Transverse colon (tissue), 4 donors: ENCODE measurements at regions not wholly inside any gene's neighbourhood (a gene's known extent, or its start where the extent isn't known, plus 50 kb on each side); places are given as distances from the start of the nearest gene placed in this dataset.

Experiments used
- DNase-seq: peaks from one replicate; pipeline ENCODE4 v3.0.0-alpha.2; 2019
- H3K27ac ChIP-seq, 4 donors: fragments of 200-600 bp; sonication (generic); 2 replicates each; pipeline ENCODE4 v1.5.1; 2016 to 2018; ENCODE audit warnings: inconsistent platforms in 4 of 4
- H3K27me3 ChIP-seq: fragments of 200-600 bp; sonication (generic); 2 replicates; pipeline ENCODE4 v1.5.1; 2017; ENCODE audit warnings: inconsistent platforms
- H3K36me3 ChIP-seq, 4 donors: fragments of 200-600 bp; sonication (generic); 2 replicates each; pipeline ENCODE4 v1.5.1; 2017 to 2019; ENCODE audit warnings: inconsistent platforms in 4 of 4
- H3K4me1 ChIP-seq, 4 donors: fragments of 200-600 bp; sonication (generic); 2 replicates each; pipeline ENCODE4 v1.5.1; 2017 to 2020; ENCODE audit warnings: inconsistent platforms in 4 of 4
- H3K4me3 ChIP-seq, 4 donors: fragments of 200-600 bp; sonication (generic); 1 replicate in 1 of 4; 2 replicates in 3 of 4; pipeline versions ENCODE4 v1.5.1 to v1.6.1; 2017 to 2019; ENCODE audit warnings: inconsistent platforms in 4 of 4
- H3K9me3 ChIP-seq, 2 donors: fragments of 200-600 bp; sonication (generic); 2 replicates each; pipeline ENCODE4 v1.5.1; 2017 to 2019; ENCODE audit warnings: inconsistent platforms in 2 of 2
- CTCF ChIP-seq, 5 experiments: fragments of 200-600 bp in 3 of 5; fragments of 450-650 bp in 2 of 5; sonication (generic) in 3 of 5; IDR thresholded peaks; 1 replicate in 2 of 5; 2 replicates in 3 of 5; pipeline ENCODE4 v1.5.1; 2016 to 2017; ENCODE audit warnings: antibody characterized with exemption in 5 of 5, inconsistent platforms in 3 of 5, mild to moderate bottlenecking in 2 of 5, moderate library complexity in 1 of 5
- EP300 ChIP-seq: sonication (generic); formaldehyde crosslinking; IDR thresholded peaks from one replicate; pipeline ENCODE4 v1.6.1; 2017; ENCODE audit warnings: antibody characterized with exemption, low read depth
- POLR2A ChIP-seq: fragments of 450-650 bp; IDR thresholded peaks from one replicate; pipeline ENCODE4 v1.6.1; 2016; ENCODE audit warnings: antibody characterized with exemption, mild to moderate bottlenecking, moderate library complexity
- POLR2AphosphoS5 ChIP-seq, 3 donors: sonication (generic); formaldehyde crosslinking; IDR thresholded peaks; one replicate each; pipeline ENCODE4 v1.6.1; 2016; ENCODE audit warnings: antibody characterized with exemption in 3 of 3
- WGBS, 2 donors: methylation state at CpG; one replicate each; pipeline ENCODE4 v1.1.5; 2018; ENCODE audit warnings: low coverage in 1 of 2; 5-methylcytosine and 5-hydroxymethylcytosine counted together
- in situ Hi-C, 4 donors: fragments of 200-750 bp; cut with MboI; loops; one replicate each; pipeline versions ENCODE4 v1.15.0 to v1.15.1; 2017; ENCODE audit warnings: low sequenced_read_pairs in 3 of 4, low pct_ligation_motif_present in 1 of 4, low pct_unique_long_range_greater_than_20kb in 1 of 4
- intact Hi-C: fragments of 100-400 bp; cut with DNase I; formaldehyde crosslinking; loops from one replicate; pipeline ENCODE4 v1.15.1; 2023; ENCODE audit warnings: low total_unique reads

- Histone ChIP-seq H3K27ac (peak overlapping the region in 3 of 4 donors; percentile 11 to 67 (median 55)), H3K36me3 (no peaks in the 10 kb centered on the region), H3K4me1 (peaks cover 0 to 3% (median 0%) of the 10 kb centered on the region in 4 donors), H3K27me3 (no peaks in the 10 kb centered on the region), H3K4me3 (no peak overlapping the region), H3K9me3 (no peaks in the 10 kb centered on the region)
- in situ Hi-C loops (no loop called here), intact Hi-C loops (no loop called here)
- no peak for TF ChIP-seq POLR2A
- no peak for TF ChIP-seq CTCF (IDR thresholded peaks at IDR 0.05)
- TF ChIP-seq POLR2AphosphoS5 (IDR thresholded peaks at IDR 0.05) = no peak
- TF ChIP-seq EP300 = no peak
- no peak for DNase-seq
- WGBS, 2 donors = 79 to 82% methylated on average over 3 of the region's 3 CpGs
Measured at GRCh38 chr9:86722706-86723075, 224.6 kb downstream of the GAS1 start.

- H3K27me3 ChIP-seq = no peaks in the 10 kb centered on the region
- H3K36me3 ChIP-seq = no peaks in the 10 kb centered on the region
- peaks cover 0 to 3% (median 0%) of the 10 kb centered on the region in 4 donors for H3K4me1 ChIP-seq
- 29 to 31% methylated on average over 5 of the region's 5 CpGs for WGBS, 2 donors
- peak overlapping the region; percentile 11 to 67 (median 38) for H3K27ac ChIP-seq
- intact Hi-C loops (no loop called here), in situ Hi-C loops (no loop called here)
- TF ChIP-seq POLR2AphosphoS5 (IDR thresholded peaks at IDR 0.05) (no peak), EP300 (no peak), POLR2A (no peak), CTCF (IDR thresholded peaks at IDR 0.05) (no peak)
- no peak for DNase-seq
- no peaks in the 10 kb centered on the region for H3K9me3 ChIP-seq
- H3K4me3 ChIP-seq = no peak overlapping the region
Measured at GRCh38 chr9:86721843-86722705, 225.2 kb downstream of the GAS1 start.

- WGBS, 2 donors = 20 to 37% methylated on average over 2 to 5 of the region's 5 CpGs
- Histone ChIP-seq H3K4me3 (no peak overlapping the region), H3K36me3 (no peaks in the 10 kb centered on the region), H3K4me1 (peaks cover 0 to 3% (median 0%) of the 10 kb centered on the region in 4 donors), H3K9me3 (no peaks in the 10 kb centered on the region), H3K27me3 (no peaks in the 10 kb centered on the region), H3K27ac (peak overlapping the region in 1 of 4 donors; percentile 67)
- no peak for DNase-seq
- intact Hi-C loops (no loop called here), in situ Hi-C loops (no loop called here)
- TF ChIP-seq EP300 (no peak), POLR2AphosphoS5 (IDR thresholded peaks at IDR 0.05) (no peak), CTCF (IDR thresholded peaks at IDR 0.05) (no peak), POLR2A (no peak)
Measured at GRCh38 chr9:86721226-86721781, 226.0 kb downstream of the GAS1 start.

- no peak for DNase-seq
- no peaks in the 10 kb centered on the region for H3K27me3 ChIP-seq
- peaks cover 0 to 3% (median 0%) of the 10 kb centered on the region in 4 donors for H3K4me1 ChIP-seq
- WGBS, 2 donors = 85 to 88% methylated on average over 9 of the region's 9 CpGs
- intact Hi-C loops = no loop called here
- no peak overlapping the region for H3K4me3 ChIP-seq
- H3K9me3 ChIP-seq = no peaks in the 10 kb centered on the region
- H3K36me3 ChIP-seq = no peaks in the 10 kb centered on the region
- in situ Hi-C loops = no loop called here
- TF ChIP-seq POLR2AphosphoS5 (IDR thresholded peaks at IDR 0.05) (no peak), CTCF (IDR thresholded peaks at IDR 0.05) (no peak), EP300 (no peak)
- H3K27ac ChIP-seq = no peak overlapping the region
Measured at GRCh38 chr9:86720639-86721225, 226.6 kb downstream of the GAS1 start.
